ENCODE measurements at regions not wholly inside any gene's neighbourhood (a gene's known extent, or its start where the extent isn't known, plus 50 kb on each side); places are given as distances from the start of the nearest gene placed in this dataset.
"Not testable (repeated sequence)": the region's sequence is repeated elsewhere in the genome, so short reads cannot be mapped to it uniquely, and the experiment has no call there.

DNA sequence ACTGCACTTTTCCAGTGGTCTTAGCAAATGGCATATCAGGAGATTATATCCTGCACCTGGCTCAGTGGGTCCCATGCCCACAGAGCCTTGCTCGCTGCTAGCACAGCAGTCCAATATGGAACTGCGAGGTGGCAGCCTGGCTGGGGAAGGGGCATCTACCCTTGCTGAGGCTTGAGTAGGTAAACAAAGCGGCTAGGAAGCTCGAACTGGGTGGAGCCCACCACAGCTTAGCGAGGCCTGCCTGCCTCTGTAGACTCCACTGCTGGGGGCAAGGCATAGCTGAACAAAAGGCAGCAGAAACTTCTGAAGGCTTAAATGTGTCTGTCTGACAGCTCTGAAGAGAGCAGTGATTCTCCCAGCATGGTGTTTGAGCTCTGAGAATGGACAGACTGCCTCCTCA is 71.0 kb upstream of the IRX4 start:
- TF ChIP-seq, protein P1, sequence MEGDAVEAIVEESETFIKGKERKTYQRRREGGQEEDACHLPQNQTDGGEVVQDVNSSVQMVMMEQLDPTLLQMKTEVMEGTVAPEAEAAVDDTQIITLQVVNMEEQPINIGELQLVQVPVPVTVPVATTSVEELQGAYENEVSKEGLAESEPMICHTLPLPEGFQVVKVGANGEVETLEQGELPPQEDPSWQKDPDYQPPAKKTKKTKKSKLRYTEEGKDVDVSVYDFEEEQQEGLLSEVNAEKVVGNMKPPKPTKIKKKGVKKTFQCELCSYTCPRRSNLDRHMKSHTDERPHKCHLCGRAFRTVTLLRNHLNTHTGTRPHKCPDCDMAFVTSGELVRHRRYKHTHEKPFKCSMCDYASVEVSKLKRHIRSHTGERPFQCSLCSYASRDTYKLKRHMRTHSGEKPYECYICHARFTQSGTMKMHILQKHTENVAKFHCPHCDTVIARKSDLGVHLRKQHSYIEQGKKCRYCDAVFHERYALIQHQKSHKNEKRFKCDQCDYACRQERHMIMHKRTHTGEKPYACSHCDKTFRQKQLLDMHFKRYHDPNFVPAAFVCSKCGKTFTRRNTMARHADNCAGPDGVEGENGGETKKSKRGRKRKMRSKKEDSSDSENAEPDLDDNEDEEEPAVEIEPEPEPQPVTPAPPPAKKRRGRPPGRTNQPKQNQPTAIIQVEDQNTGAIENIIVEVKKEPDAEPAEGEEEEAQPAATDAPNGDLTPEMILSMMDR (IDR thresholded peaks at IDR 0.05), result not testable (repeated sequence)
- TF ChIP-seq POLR2A (IDR thresholded peaks at IDR 0.05), result not testable (repeated sequence)

Data from lower leg skin (tissue), 3 donors.